Effector CD8-positive, alpha-beta T cell (primary cell): ENCODE measurements at regions not wholly inside any gene's neighbourhood (a gene's known extent, or its start where the extent isn't known, plus 50 kb on each side); places are given as distances from the start of the nearest gene placed in this dataset.

Experiments
- DNase-seq: peaks from one replicate; lab custom pipeline; 2025; lab: John Stamatoyannopoulos, UW

GRCh38 chr15:77791941-77792340 lies 159.2 kb upstream of the LINGO1 start:
- no peak for DNase-seq

- DNase-seq, result no peak
Measured at GRCh38 chr15:77790481-77790880, 157.8 kb upstream of the LINGO1 start.

GRCh38 chr15:77786956-77787355 lies 154.2 kb upstream of the LINGO1 start:
- DNase-seq, result no peak

GRCh38 chr15:77786181-77786890 lies 153.6 kb upstream of the LINGO1 start:
- DNase-seq, result no peak

- no peak for DNase-seq
Measured at GRCh38 chr15:77784361-77785292, 151.9 kb upstream of the LINGO1 start.

GRCh38 chr15:77783636-77784035 lies 150.9 kb upstream of the LINGO1 start:
- DNase-seq, result no peak

GRCh38 chr15:77782691-77783090 lies 150.0 kb upstream of the LINGO1 start:
- DNase-seq, result no peak

GRCh38 chr15:77781946-77782240 lies 149.2 kb upstream of the LINGO1 start:
- no peak for DNase-seq

GRCh38 chr15:77781151-77781945 lies 148.6 kb upstream of the LINGO1 start:
- DNase-seq, result no peak

GRCh38 chr15:77778802-77779201 lies 146.1 kb upstream of the LINGO1 start:
- no peak for DNase-seq

- DNase-seq, result no peak
Measured at GRCh38 chr15:77775837-77776236, 143.1 kb upstream of the LINGO1 start.

- DNase-seq, result no peak
Measured at GRCh38 chr15:77775373-77775772, 142.7 kb upstream of the LINGO1 start.

- no peak for DNase-seq
Measured at GRCh38 chr15:77774350-77774749, 141.6 kb upstream of the LINGO1 start.

GRCh38 chr15:77773903-77774302 lies 141.2 kb upstream of the LINGO1 start:
- no peak for DNase-seq

- DNase-seq, result no peak
Measured at GRCh38 chr15:77772641-77773402, 140.1 kb upstream of the LINGO1 start.

- DNase-seq, result no peak
Measured at GRCh38 chr15:77771616-77772015, 138.9 kb upstream of the LINGO1 start.

- no peak for DNase-seq
Measured at GRCh38 chr15:77769700-77770099, 137.0 kb upstream of the LINGO1 start.

- DNase-seq, result no peak
Measured at GRCh38 chr15:77768521-77769078, 135.9 kb upstream of the LINGO1 start.

GRCh38 chr15:77768107-77768506 lies 135.4 kb upstream of the LINGO1 start:
- DNase-seq, result no peak

- no peak for DNase-seq
Measured at GRCh38 chr15:77764095-77764494, 131.4 kb upstream of the LINGO1 start.

- DNase-seq, result no peak
Measured at GRCh38 chr15:77762747-77763355, 130.1 kb upstream of the LINGO1 start.
